Stomach (tissue), 8 donors: ENCODE measurements at regions not wholly inside any gene's neighbourhood (a gene's known extent, or its start where the extent isn't known, plus 50 kb on each side); places are given as distances from the start of the nearest gene placed in this dataset.
A peak's percentile ranks its signal among the peaks of the same experiment; 100 is the strongest.

Experiments used
- DNase-seq, 2 donors: peaks; one replicate each; pipeline versions ENCODE4 v3.0.0 to v3.0.0-alpha.2; 2013 to 2019
- H3K27ac ChIP-seq, 5 donors: fragments of 200-600 bp in 4 of 5; sonication (generic) in 4 of 5; one replicate each; pipeline ENCODE4 v1.5.1; 2013 to 2019; ENCODE audit warnings: mild to moderate bottlenecking in 1 of 5, moderate library complexity in 1 of 5
- H3K27me3 ChIP-seq, 3 donors: fragments of 200-600 bp; sonication (generic); one replicate each; pipeline ENCODE4 v1.5.1; 2017 to 2019; ENCODE audit warnings: mixed run types in 1 of 3
- H3K36me3 ChIP-seq, 4 donors: fragments of 200-600 bp; sonication (generic); 1 replicate in 3 of 4; 2 replicates in 1 of 4; pipeline ENCODE4 v1.5.1; 2016 to 2019
- H3K4me1 ChIP-seq, 4 donors: fragments of 200-600 bp; sonication (generic); one replicate each; pipeline ENCODE4 v1.5.1; 2016 to 2019
- H3K4me3 ChIP-seq, 4 donors: fragments of 200-600 bp; sonication (generic) in 3 of 4; one replicate each; pipeline ENCODE4 v1.5.1; 2016 to 2019; ENCODE audit warnings: mild to moderate bottlenecking in 1 of 4
- H3K9me3 ChIP-seq, 4 donors: fragments of 200-600 bp; sonication (generic); one replicate each; pipeline ENCODE4 v1.5.1; 2016 to 2019
- CTCF ChIP-seq, 7 experiments: fragments of 450-650 bp in 4 of 7; fragments of 200-600 bp in 3 of 7; sonication (generic) in 3 of 7; IDR thresholded peaks; one replicate each; pipeline ENCODE4 v1.5.1; 2016 to 2019; ENCODE audit warnings: antibody characterized with exemption in 7 of 7, control low read depth in 2 of 7, mild to moderate bottlenecking in 1 of 7
- EP300 ChIP-seq: sonication (generic); formaldehyde crosslinking; IDR thresholded peaks from one replicate; pipeline ENCODE4 v1.6.1; 2017; ENCODE audit warnings: antibody characterized with exemption
- POLR2A ChIP-seq, 4 donors: fragments of 450-650 bp; IDR thresholded peaks; one replicate each; pipeline ENCODE4 v1.6.1; 2016; ENCODE audit warnings: antibody characterized with exemption in 4 of 4, control low read depth in 2 of 4, mild to moderate bottlenecking in 1 of 4, moderate library complexity in 1 of 4
- POLR2AphosphoS5 ChIP-seq, 3 donors: sonication (generic); formaldehyde crosslinking; IDR thresholded peaks; one replicate each; pipeline ENCODE4 v1.6.1; 2016; ENCODE audit warnings: antibody characterized with exemption in 3 of 3
- WGBS, 5 donors: extraction: QIAGEN DNeasy Blood & Tissue Kit in 3 of 5; methylation state at CpG; one replicate each; pipeline versions ENCODE4 v1.1.5 to v1.1.7; 2013 to 2018; 5-methylcytosine and 5-hydroxymethylcytosine counted together
- intact Hi-C: fragments of 100-400 bp; cut with DNase I; formaldehyde crosslinking; loops from one replicate; pipeline ENCODE4 v1.15.1; 2023; ENCODE audit warnings: low total_unique reads
- donor health status: healthy with polysubstance abuse.
- donor health status: Bipolar disorder and iron deficiency.
- donor health status: healthy.

- WGBS, 5 donors = 74 to 82% (median 77%) methylated on average over 3 of the region's 3 CpGs
- peaks cover 0 to 49% (median 10%) of the 10 kb centered on the region in 3 donors for H3K27me3 ChIP-seq
- H3K4me1 ChIP-seq = no peaks in the 10 kb centered on the region
- TF ChIP-seq CTCF (IDR thresholded peaks at IDR 0.05) (no peak), EP300 (no peak), POLR2A (IDR thresholded peaks at IDR 0.05) (no peak), POLR2AphosphoS5 (IDR thresholded peaks at IDR 0.05) (no peak)
- DNase-seq = no peak
- intact Hi-C loops = no loop called here
- H3K4me3 ChIP-seq = no peak overlapping the region
- peaks cover 0 to 11% (median 0%) of the 10 kb centered on the region in 4 donors for H3K9me3 ChIP-seq
- no peak overlapping the region for H3K27ac ChIP-seq
- no peaks in the 10 kb centered on the region for H3K36me3 ChIP-seq
Measured at GRCh38 chr15:88740356-88740755, 62.9 kb upstream of the ACAN start.

GRCh38 chr15:88741046-88741445 is 62.2 kb upstream of the ACAN start:
- DNase-seq = no peak
- H3K9me3 ChIP-seq = peaks cover 0 to 11% (median 0%) of the 10 kb centered on the region in 4 donors
- peaks cover 0 to 49% (median 10%) of the 10 kb centered on the region in 3 donors for H3K27me3 ChIP-seq
- no peak overlapping the region for H3K27ac ChIP-seq
- H3K36me3 ChIP-seq = no peaks in the 10 kb centered on the region
- no peak for TF ChIP-seq POLR2A (IDR thresholded peaks at IDR 0.05)
- no peak for TF ChIP-seq CTCF (IDR thresholded peaks at IDR 0.05)
- no peak for TF ChIP-seq EP300
- no peak for TF ChIP-seq POLR2AphosphoS5 (IDR thresholded peaks at IDR 0.05)
- intact Hi-C loops = no loop called here
- H3K4me1 ChIP-seq = no peaks in the 10 kb centered on the region
- WGBS, 5 donors = 81 to 89% (median 83%) methylated on average over 5 of the region's 5 CpGs
- no peak overlapping the region for H3K4me3 ChIP-seq

DNA sequence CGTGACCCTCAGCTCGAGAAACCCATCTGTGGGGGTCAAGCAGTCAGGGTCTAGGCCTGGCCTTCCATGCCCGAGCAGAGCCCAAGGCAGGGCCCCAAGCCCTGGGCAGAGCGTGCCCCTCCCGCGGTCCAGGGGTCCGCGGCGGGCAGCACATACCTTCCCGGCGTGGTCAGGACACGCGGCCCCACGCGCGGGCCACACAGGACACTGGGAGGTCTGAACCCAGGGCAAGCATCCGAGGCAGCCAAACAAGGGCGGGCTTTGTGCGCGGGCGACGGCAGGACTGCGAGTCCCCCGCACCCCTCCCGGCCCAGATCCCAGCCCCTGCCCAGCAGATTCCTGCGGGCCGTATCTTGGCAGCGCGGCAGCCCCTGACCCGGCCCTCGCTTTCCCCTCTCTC is 61.6 kb upstream of the ACAN start:
- no peaks in the 10 kb centered on the region for H3K4me1 ChIP-seq
- 65 to 85% (median 76%) methylated on average over 15 to 31 of the region's 31 CpGs for WGBS, 5 donors
- intact Hi-C loops = no loop called here
- peaks cover 0 to 11% (median 0%) of the 10 kb centered on the region in 4 donors for H3K9me3 ChIP-seq
- no peaks in the 10 kb centered on the region for H3K36me3 ChIP-seq
- peaks cover 0 to 43% (median 10%) of the 10 kb centered on the region in 3 donors for H3K27me3 ChIP-seq
- DNase-seq = peak in 1 of 2 donors; percentile 8
- no peak overlapping the region for H3K4me3 ChIP-seq
- TF ChIP-seq POLR2AphosphoS5 (IDR thresholded peaks at IDR 0.05) (no peak), EP300 (no peak), POLR2A (IDR thresholded peaks at IDR 0.05) (no peak), CTCF (IDR thresholded peaks at IDR 0.05) (no peak)
- H3K27ac ChIP-seq = no peak overlapping the region

DNA sequence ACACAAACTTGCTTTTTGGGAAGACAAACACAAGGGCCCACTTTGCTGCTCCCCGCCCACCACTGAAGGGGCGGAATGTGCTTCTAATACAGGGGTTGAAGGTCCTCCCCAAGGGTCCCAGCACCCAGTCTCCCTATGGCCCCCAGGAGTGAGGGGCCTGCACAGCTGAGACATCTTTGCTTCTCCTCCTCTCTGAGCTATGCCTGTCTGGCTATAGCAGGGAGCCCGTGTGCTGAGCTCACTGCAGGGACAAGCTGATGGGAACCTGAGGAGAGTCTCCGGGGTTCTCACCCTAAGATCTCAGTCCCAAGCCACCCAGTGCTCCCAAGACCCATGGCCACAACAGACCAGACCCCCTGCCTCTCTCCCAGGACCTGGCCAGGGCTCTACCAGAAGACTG is 61.1 kb upstream of the ACAN start:
- peaks cover 0 to 8% (median 0%) of the 10 kb centered on the region in 4 donors for H3K9me3 ChIP-seq
- intact Hi-C loops = no loop called here
- 64 to 90% (median 86%) methylated on average over 4 of the region's 4 CpGs for WGBS, 5 donors
- no peaks in the 10 kb centered on the region for H3K4me1 ChIP-seq
- TF ChIP-seq EP300 (no peak), POLR2A (IDR thresholded peaks at IDR 0.05) (no peak), POLR2AphosphoS5 (IDR thresholded peaks at IDR 0.05) (no peak), CTCF (IDR thresholded peaks at IDR 0.05) (no peak)
- H3K4me3 ChIP-seq = no peak overlapping the region
- DNase-seq = no peak
- H3K36me3 ChIP-seq = no peaks in the 10 kb centered on the region
- peaks cover 0 to 38% (median 10%) of the 10 kb centered on the region in 3 donors for H3K27me3 ChIP-seq
- no peak overlapping the region for H3K27ac ChIP-seq
